HG03196 (cell line): ENCODE measurements at regions not wholly inside any gene's neighbourhood (a gene's known extent, or its start where the extent isn't known, plus 50 kb on each side); places are given as distances from the start of the nearest gene placed in this dataset.

Experiments
- ATAC-seq: cut with Tn5 transposase; IDR thresholded peaks from one replicate; pipeline ENCODE4 v1.9.1; 2021; ENCODE audit not compliant: unreplicated experiment

- ATAC-seq, result no peak
Measured at GRCh38 chr12:88251798-88252197, 109.7 kb downstream of the TMTC3 start.

DNA sequence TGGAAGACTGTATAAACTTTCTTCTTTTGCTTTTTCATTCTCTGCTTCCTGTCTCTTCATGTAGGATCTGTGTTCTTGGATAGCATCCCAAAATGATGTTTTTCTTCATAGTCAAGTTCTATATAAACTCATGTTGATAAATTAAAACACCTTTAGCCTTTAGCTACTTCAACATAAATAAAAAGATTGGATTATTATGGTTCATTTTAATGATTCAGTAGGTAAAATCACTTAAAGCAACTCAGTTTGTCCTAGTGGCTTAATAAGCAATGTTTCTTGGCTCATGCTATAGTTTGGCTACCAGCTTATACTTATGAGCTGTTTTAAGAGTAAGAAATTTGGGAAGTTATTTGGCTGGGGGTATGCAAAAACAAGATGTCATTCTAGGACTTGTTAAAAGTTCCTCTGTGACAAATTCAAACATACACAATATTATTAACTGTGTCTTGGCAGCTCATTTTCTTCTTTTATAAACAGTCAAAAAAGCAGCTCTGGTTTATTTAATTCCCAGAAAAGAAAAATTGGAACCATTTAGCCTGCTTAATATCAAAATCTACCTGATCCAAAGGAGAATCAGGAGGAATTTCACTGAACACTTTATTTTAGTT, 111.4 kb downstream of the TMTC3 start:
- ATAC-seq, result no peak

GRCh38 chr12:88255224-88255623, 113.1 kb downstream of the TMTC3 start:
- ATAC-seq, result no peak

GRCh38 chr12:88255847-88256246, 113.7 kb downstream of the TMTC3 start:
- no peak for ATAC-seq

GRCh38 chr12:88258396-88258795, 116.3 kb downstream of the TMTC3 start:
- no peak for ATAC-seq

- ATAC-seq, result no peak
Measured at GRCh38 chr12:88266806-88267360, 124.8 kb downstream of the TMTC3 start.

- no peak for ATAC-seq
Measured at GRCh38 chr12:88267630-88268029, 125.5 kb downstream of the TMTC3 start.

DNA sequence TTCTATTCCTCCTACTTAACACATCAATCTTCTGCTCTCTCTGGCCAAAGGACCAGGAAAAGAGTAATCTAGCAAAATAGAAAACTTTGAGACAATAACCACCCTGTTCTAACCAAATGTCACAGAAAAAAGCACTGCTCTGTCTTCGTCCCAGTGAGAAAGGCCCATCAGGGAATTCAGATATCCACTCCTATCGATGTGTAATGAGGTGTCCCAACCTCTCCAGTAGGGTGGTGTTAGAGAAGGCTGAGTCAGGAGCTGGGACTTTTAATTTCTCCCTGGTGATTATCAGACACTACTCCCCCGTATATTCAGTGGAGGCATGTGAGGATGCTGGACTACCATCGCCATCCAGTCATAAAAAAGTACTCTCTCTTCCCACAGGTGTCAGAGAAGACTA, 130.3 kb downstream of the TMTC3 start:
- ATAC-seq, result no peak

DNA sequence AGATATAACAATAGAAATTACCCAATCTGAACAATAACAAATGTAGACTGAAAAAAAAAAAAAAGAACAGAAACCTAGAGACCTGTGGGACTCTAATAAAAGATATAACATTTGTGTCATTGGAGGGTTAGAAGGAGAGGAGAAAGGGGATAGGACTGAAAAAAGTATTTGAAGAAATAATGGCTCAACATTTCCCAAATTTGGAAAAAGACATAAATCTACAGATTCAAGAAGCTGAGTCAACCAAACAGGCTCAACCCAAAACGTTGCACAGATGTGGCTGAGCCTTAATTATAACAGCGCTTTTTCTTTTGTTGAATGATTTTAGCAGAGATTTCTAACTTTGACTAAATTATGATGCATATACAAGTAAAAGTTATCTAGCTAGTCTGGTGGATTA, 131.3 kb downstream of the TMTC3 start:
- ATAC-seq, result no peak

GRCh38 chr12:88273875-88274274, 131.8 kb downstream of the TMTC3 start:
- no peak for ATAC-seq

- ATAC-seq, result no peak
Measured at GRCh38 chr12:88291498-88292131, 149.5 kb downstream of the TMTC3 start.

GRCh38 chr12:88298014-88298682, 156.0 kb downstream of the TMTC3 start:
- ATAC-seq, result no peak

GRCh38 chr12:88298761-88299242, 156.7 kb downstream of the TMTC3 start:
- ATAC-seq, result peak; percentile 34

DNA sequence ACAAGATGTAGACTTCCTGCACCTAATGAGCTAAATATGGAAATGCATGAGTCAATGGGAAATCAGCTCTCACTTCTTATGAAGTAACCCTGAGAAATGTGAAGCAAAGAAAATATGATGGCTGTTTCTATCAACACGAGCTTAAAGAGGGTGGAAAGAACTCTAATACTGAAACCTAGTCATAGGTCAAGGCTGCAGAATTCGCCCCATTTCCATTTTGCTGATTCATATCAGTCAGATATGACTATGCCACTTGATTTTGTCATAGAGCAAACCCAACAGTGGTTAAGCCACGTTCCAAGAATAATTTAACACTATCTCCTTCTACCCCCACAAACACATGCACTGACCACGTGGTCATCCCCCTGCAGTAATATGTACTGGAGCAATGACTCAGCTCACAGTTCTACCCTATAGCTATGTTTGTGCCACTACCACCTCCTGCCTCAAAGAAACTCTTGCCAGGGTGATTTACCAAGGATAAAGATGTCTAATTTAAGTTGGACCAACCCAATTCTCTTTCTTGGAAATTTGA, 157.5 kb downstream of the TMTC3 start:
- peak; percentile 96 for ATAC-seq

- ATAC-seq, result no peak
Measured at GRCh38 chr12:88300931-88301330, 158.8 kb downstream of the TMTC3 start.

GRCh38 chr12:88303335-88303734, 161.2 kb downstream of the TMTC3 start:
- no peak for ATAC-seq

GRCh38 chr12:88305254-88305890, 163.3 kb downstream of the TMTC3 start:
- no peak for ATAC-seq

DNA sequence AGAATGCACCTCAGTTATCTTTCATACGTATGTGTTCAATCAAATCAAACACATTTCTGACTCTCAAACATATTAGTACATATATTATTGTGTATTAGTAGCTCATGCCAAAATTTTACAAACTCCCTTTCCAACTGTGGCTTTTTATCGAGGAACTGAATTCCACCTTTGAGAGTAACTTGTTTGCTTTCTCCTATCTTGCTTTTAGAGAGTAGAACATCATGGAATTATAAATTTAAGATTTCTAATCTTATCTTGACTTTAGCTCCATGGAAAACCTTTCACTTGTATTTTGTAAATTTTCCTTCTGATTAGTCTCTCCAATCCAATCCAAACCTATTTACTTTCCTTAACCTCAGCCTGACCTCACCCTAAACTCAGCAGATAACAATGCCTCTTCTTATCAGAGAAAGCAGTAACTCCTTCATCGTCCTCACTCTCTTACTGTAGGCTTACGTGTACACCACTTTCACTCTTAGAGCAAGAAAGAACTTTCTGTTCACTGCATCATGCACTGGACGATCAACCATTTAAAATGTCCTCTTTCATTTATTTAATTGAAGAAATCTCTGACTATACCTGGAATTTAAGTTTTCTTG, 164.5 kb downstream of the TMTC3 start:
- ATAC-seq, result no peak

GRCh38 chr12:88307961-88308360, 165.9 kb downstream of the TMTC3 start:
- ATAC-seq, result no peak

- ATAC-seq, result no peak
Measured at GRCh38 chr12:88308825-88309224, 166.7 kb downstream of the TMTC3 start.

- ATAC-seq, result no peak
Measured at GRCh38 chr12:88309546-88309945, 167.4 kb downstream of the TMTC3 start.
